HCT116 (cell line): ENCODE measurements at regions not wholly inside any gene's neighbourhood (a gene's known extent, or its start where the extent isn't known, plus 50 kb on each side); places are given as distances from the start of the nearest gene placed in this dataset.

Experiments
- ATAC-seq: fragments of 200-7000 bp; cut with Tn5 transposase; 2 replicates; pipeline ENCODE4 v1.9.1; 2020; ENCODE audit warnings: mild to moderate bottlenecking, moderate library complexity
- BruUV-seq: library from RNA; stranded (reverse); fragments of 400-500 nt; replicated peaks from 2 replicates; lab custom pipeline; 2021; lab: Mats Ljungman, UMichigan
- CTCF ChIA-PET: fragments of 300-600 bp; sonication (Branson Sonifier 250); formaldehyde crosslinking; loops from one replicate; lab custom pipeline; 2021; ENCODE audit warnings: antibody characterized with exemption; lab: Charles Lee
- POLR2A ChIA-PET: fragments of 300-600, 350-600 bp; sonication (Branson Sonifier 250); formaldehyde crosslinking; loops from one replicate; lab custom pipeline; 2021; ENCODE audit warnings: antibody characterized with exemption; lab: Charles Lee
- RAD21 ChIA-PET, 2 experiments: fragments of 300-600 bp; sonication (Branson Sonifier 250); formaldehyde crosslinking; loops; one replicate each; lab custom pipeline; 2023; ENCODE audit warnings: low total read pairs in 2 of 2; ENCODE audit not compliant: uncharacterized antibody in 2 of 2, unreplicated experiment in 2 of 2, low non-redundant PET in 1 of 2; lab: Charles Lee
- DNase-seq: peaks from one replicate; pipeline ENCODE4 v3.0.0-alpha.2; 2010; ENCODE audit warnings: low read depth, low spot score
- H2AFZ ChIP-seq: fragments of 200-600 bp; shearing (Covaris generic), sonication (generic); 2 replicates; pipeline ENCODE4 v1.6.1; 2017; ENCODE audit warnings: low read depth, mixed run types, mixed read lengths, antibody characterized with exemption, low read length; ENCODE audit not compliant: poor library complexity, severe bottlenecking
- H3K27ac ChIP-seq: 2 replicates; pipeline ENCODE4 v1.5.1; 2012; ENCODE audit warnings: low read depth, low read length
- H3K27me3 ChIP-seq: fragments of 200-600 bp; sonication (generic); 2 replicates; pipeline ENCODE4 v1.6.1; 2016; ENCODE audit warnings: mixed run types, low read length, mixed read lengths; ENCODE audit not compliant: insufficient read depth
- H3K36me3 ChIP-seq, 2 experiments: fragments of 200-500 bp in 1 of 2; fragments of 200-600 bp in 1 of 2; sonication (Bioruptor generic) in 1 of 2; sonication (generic) in 1 of 2; 2 replicates each; pipeline versions ENCODE4 v1.5.1 to v1.6.1; 2014 to 2016; ENCODE audit warnings: low read length in 2 of 2, inconsistent platforms in 1 of 2, mixed read lengths in 1 of 2, mixed run types in 1 of 2; ENCODE audit not compliant: insufficient read depth in 2 of 2, control insufficient read depth in 1 of 2
- H3K4me1 ChIP-seq, 2 experiments: fragments of 200-600 bp in 1 of 2; sonication (generic) in 1 of 2; 2 replicates each; pipeline versions ENCODE4 v1.5.1 to v1.6.1; 2012 to 2017; ENCODE audit warnings: low read length in 2 of 2, inconsistent platforms in 1 of 2, mild to moderate bottlenecking in 1 of 2, mixed read lengths in 1 of 2, mixed run types in 1 of 2, moderate library complexity in 1 of 2; ENCODE audit not compliant: insufficient read depth in 2 of 2, control insufficient read depth in 1 of 2
- H3K4me2 ChIP-seq: fragments of 200-600 bp; sonication (generic); 2 replicates; pipeline ENCODE4 v1.6.1; 2017; ENCODE audit warnings: mixed run types, low read length, mixed read lengths
- H3K4me3 ChIP-seq, 2 experiments: fragments of 200-600 bp in 1 of 2; sonication (generic) in 1 of 2; replicated peaks in 1 of 2; 2 replicates each; pipeline ENCODE4 v1.5.1; 2011 to 2016; ENCODE audit warnings: low read length in 2 of 2, control low read depth in 1 of 2, low read depth in 1 of 2, mild to moderate bottlenecking in 1 of 2, mixed read lengths in 1 of 2, mixed run types in 1 of 2
- H3K79me2 ChIP-seq: fragments of 200-600 bp; sonication (generic); 2 replicates; pipeline ENCODE4 v1.6.1; 2017; ENCODE audit warnings: mild to moderate bottlenecking, mixed run types, low read length, moderate library complexity, mixed read lengths; ENCODE audit not compliant: insufficient read depth
- H3K9ac ChIP-seq: fragments of 200-600 bp; sonication (generic); 2 replicates; pipeline ENCODE4 v1.6.1; 2016; ENCODE audit warnings: low read length, mixed read lengths
- H3K9me2 ChIP-seq: fragments of 200-600 bp; sonication (generic), shearing (Covaris generic); 2 replicates; pipeline ENCODE4 v1.6.1; 2017; ENCODE audit warnings: mixed run types, mild to moderate bottlenecking, moderate library complexity; ENCODE audit not compliant: insufficient read depth
- H3K9me3 ChIP-seq, 2 experiments: fragments of 200-500 bp in 1 of 2; fragments of 200-600 bp in 1 of 2; sonication (Bioruptor generic) in 1 of 2; sonication (generic) in 1 of 2; 2 replicates each; pipeline ENCODE4 v1.6.1; 2014 to 2017; ENCODE audit warnings: low read length in 2 of 2, mixed read lengths in 2 of 2, inconsistent platforms in 1 of 2, low read depth in 1 of 2, mild to moderate bottlenecking in 1 of 2, mixed run types in 1 of 2, moderate library complexity in 1 of 2; ENCODE audit not compliant: control insufficient read depth in 1 of 2, insufficient read depth in 1 of 2
- H4K20me1 ChIP-seq: fragments of 200-600 bp; sonication (generic), shearing (Covaris generic); 2 replicates; pipeline ENCODE4 v1.6.1; 2017; ENCODE audit warnings: mixed run types, mild to moderate bottlenecking, moderate library complexity; ENCODE audit not compliant: insufficient read depth
- CEBPB ChIP-seq: IDR thresholded peaks from 2 replicates; pipeline ENCODE4 v1.6.1; 2012; ENCODE audit warnings: low read depth
- EGR1 ChIP-seq: IDR thresholded peaks from 2 replicates; pipeline ENCODE4 v1.6.1; 2012; ENCODE audit warnings: low read depth
- ELF1 ChIP-seq: IDR thresholded peaks from 2 replicates; pipeline ENCODE4 v1.6.1; 2012; ENCODE audit warnings: low read depth, borderline replicate concordance
- EZH2 ChIP-seq: fragments of 200-600 bp; sonication (generic); IDR thresholded peaks from 2 replicates; pipeline ENCODE4 v1.6.1; 2017; ENCODE audit warnings: antibody characterized with exemption, mixed run types
- EZH2phosphoT487 ChIP-seq: fragments of 200-600 bp; IDR thresholded peaks from 2 replicates; pipeline ENCODE4 v1.6.1; 2018; ENCODE audit warnings: antibody characterized with exemption, borderline replicate concordance
- JUND ChIP-seq: IDR thresholded peaks from 2 replicates; pipeline ENCODE4 v1.6.1; 2012
- POLR2A ChIP-seq: IDR thresholded peaks from 2 replicates; pipeline ENCODE4 v1.7.0; 2011; ENCODE audit warnings: borderline replicate concordance; ENCODE audit not compliant: insufficient read depth, insufficient read length; ENCODE audit errors: extremely low read depth
- POLR2AphosphoS5 ChIP-seq: IDR thresholded peaks from 2 replicates; pipeline ENCODE4 v1.6.1; 2011; ENCODE audit warnings: mild to moderate bottlenecking, low read depth, low read length, moderate library complexity
- RAD21 ChIP-seq: IDR thresholded peaks from 2 replicates; pipeline ENCODE4 v1.6.1; 2012; ENCODE audit warnings: low read depth, mild to moderate bottlenecking
- SIN3A ChIP-seq: IDR thresholded peaks from 2 replicates; pipeline ENCODE4 v1.6.1; 2012; ENCODE audit warnings: low read depth
- SRF ChIP-seq: IDR thresholded peaks from 2 replicates; pipeline ENCODE4 v1.6.1; 2012; ENCODE audit warnings: low read depth
- YY1 ChIP-seq: IDR thresholded peaks from 2 replicates; pipeline ENCODE4 v1.6.1; 2011; ENCODE audit warnings: low read length, low read depth, moderate library complexity, mild to moderate bottlenecking; ENCODE audit not compliant: insufficient replicate concordance; ENCODE audit errors: extremely low read depth
- ZFX ChIP-seq: fragments of 450-650 bp; IDR thresholded peaks from 2 replicates; pipeline ENCODE4 v1.6.1; 2017
- ZNF274 ChIP-seq: fragments of 200-500 bp; sonication (Bioruptor generic); IDR thresholded peaks from 2 replicates; pipeline ENCODE4 v1.6.1; 2014; ENCODE audit warnings: mild to moderate bottlenecking, low read depth, low read length, inconsistent platforms
- intact Hi-C: fragments of 100-400 bp; cut with micrococcal nuclease; formaldehyde crosslinking; loops from 2 replicates; pipeline ENCODE4 v1.10.0; 2022
- TF ChIP-seq, protein P1 (sequence below): IDR thresholded peaks from 2 replicates; pipeline ENCODE4 v1.6.1; 2012
- TF ChIP-seq, protein P2 (sequence below): IDR thresholded peaks from 2 replicates; pipeline ENCODE4 v1.6.1; 2012; ENCODE audit warnings: low read depth
- TF ChIP-seq, protein P3 (sequence below): IDR thresholded peaks from 2 replicates; pipeline ENCODE4 v1.6.1; 2012

DNA sequence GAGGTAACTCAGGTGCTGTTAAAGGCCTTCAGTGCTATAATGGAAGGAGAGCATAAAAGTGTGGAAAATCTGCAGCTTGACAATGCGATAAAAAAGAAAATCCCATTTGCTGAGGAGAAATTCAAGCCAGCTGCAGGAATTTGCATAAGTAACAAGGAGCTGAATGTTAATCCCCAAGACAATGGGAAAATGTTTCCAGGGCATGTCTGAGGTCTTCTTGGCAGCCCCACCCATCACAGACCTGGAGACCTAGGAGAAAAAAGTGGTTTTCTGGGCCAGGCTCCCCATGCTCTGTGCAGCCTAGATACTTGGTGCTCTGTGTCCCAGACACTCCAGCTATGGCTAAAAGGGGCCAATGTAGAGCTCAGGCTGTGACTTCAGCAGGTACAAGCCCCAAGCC, 1159.6 kb downstream of the CDH18 start:
- ATAC-seq (no peak), DNase-seq (no peak)
- Histone ChIP-seq H3K79me2 (no peaks in the 10 kb centered on the region), H2AFZ (no peak overlapping the region), H3K4me2 (no peak overlapping the region), H3K9ac (no peak overlapping the region), H3K36me3 (no peaks in the 10 kb centered on the region), H3K27me3 (no peaks in the 10 kb centered on the region), H3K4me1 (no peaks in the 10 kb centered on the region), H3K27ac (no peak overlapping the region), H3K9me2 (no peaks in the 10 kb centered on the region), H3K9me3 (peaks cover 10% of the 10 kb centered on the region in 2 experiments; a peak in 2 of 4 replicates), H4K20me1 (no peaks in the 10 kb centered on the region), H3K4me3 (no peak overlapping the region)
- ChIA-PET RAD21 (no interaction called here), POLR2A (no interaction called here), CTCF (no interaction called here)
- TF ChIP-seq RAD21: no peak
- TF ChIP-seq CEBPB: no peak
- TF ChIP-seq ELF1: no peak
- no peak for TF ChIP-seq ZNF274
- no peak for TF ChIP-seq POLR2A
- no peak for TF ChIP-seq JUND
- no TSS peak for BruUV-seq
- intact Hi-C loops: no loop called here

DNA sequence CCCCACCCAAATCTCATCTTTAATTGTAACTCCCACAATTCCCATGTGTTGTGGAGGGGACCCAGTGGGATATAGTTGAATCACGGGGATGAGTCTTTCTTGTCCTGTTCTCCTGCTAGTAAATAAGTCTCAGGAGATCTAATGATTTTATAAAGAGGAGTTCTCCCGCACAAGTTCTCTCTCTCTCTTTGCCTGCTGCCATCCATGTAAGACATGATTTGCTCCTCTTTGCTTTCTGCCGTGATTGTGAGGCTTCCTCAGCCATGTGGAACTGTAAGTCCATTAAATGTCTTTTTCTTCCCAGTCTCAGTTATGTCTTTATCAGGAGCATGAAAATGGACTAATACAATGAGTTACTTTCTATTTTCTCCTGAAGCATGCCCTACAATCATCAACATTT, 1158.5 kb downstream of the CDH18 start:
- H2AFZ ChIP-seq: no peak overlapping the region
- POLR2A ChIA-PET: no interaction called here
- no peaks in the 10 kb centered on the region for H3K27me3 ChIP-seq
- H3K9me3 ChIP-seq: peaks cover 6 to 11% of the 10 kb centered on the region in 2 experiments; a peak in 2 of 4 replicates
- RAD21 ChIA-PET: no interaction called here
- H3K9me2 ChIP-seq: no peaks in the 10 kb centered on the region
- no peak overlapping the region for H3K27ac ChIP-seq
- CTCF ChIA-PET: no interaction called here
- no peak overlapping the region for H3K4me3 ChIP-seq
- ATAC-seq (no peak), DNase-seq (no peak)
- H3K4me2 ChIP-seq: no peak overlapping the region
- BruUV-seq: no TSS peak
- H4K20me1 ChIP-seq: no peaks in the 10 kb centered on the region
- H3K36me3 ChIP-seq: no peaks in the 10 kb centered on the region
- no peak overlapping the region for H3K9ac ChIP-seq
- intact Hi-C loops: no loop called here
- H3K79me2 ChIP-seq: no peaks in the 10 kb centered on the region
- H3K4me1 ChIP-seq: no peaks in the 10 kb centered on the region
- TF ChIP-seq SRF (no peak), POLR2AphosphoS5 (no peak), JUND (no peak), EZH2phosphoT487 (no peak), RAD21 (no peak), EGR1 (no peak), EZH2 (no peak), YY1 (no peak), ZFX (no peak), POLR2A (no peak), SIN3A (no peak)
- TF ChIP-seq, protein P1, sequence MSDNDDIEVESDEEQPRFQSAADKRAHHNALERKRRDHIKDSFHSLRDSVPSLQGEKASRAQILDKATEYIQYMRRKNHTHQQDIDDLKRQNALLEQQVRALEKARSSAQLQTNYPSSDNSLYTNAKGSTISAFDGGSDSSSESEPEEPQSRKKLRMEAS: no peak
- TF ChIP-seq, protein P2, sequence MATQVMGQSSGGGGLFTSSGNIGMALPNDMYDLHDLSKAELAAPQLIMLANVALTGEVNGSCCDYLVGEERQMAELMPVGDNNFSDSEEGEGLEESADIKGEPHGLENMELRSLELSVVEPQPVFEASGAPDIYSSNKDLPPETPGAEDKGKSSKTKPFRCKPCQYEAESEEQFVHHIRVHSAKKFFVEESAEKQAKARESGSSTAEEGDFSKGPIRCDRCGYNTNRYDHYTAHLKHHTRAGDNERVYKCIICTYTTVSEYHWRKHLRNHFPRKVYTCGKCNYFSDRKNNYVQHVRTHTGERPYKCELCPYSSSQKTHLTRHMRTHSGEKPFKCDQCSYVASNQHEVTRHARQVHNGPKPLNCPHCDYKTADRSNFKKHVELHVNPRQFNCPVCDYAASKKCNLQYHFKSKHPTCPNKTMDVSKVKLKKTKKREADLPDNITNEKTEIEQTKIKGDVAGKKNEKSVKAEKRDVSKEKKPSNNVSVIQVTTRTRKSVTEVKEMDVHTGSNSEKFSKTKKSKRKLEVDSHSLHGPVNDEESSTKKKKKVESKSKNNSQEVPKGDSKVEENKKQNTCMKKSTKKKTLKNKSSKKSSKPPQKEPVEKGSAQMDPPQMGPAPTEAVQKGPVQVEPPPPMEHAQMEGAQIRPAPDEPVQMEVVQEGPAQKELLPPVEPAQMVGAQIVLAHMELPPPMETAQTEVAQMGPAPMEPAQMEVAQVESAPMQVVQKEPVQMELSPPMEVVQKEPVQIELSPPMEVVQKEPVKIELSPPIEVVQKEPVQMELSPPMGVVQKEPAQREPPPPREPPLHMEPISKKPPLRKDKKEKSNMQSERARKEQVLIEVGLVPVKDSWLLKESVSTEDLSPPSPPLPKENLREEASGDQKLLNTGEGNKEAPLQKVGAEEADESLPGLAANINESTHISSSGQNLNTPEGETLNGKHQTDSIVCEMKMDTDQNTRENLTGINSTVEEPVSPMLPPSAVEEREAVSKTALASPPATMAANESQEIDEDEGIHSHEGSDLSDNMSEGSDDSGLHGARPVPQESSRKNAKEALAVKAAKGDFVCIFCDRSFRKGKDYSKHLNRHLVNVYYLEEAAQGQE: no peak
- TF ChIP-seq, protein P3, sequence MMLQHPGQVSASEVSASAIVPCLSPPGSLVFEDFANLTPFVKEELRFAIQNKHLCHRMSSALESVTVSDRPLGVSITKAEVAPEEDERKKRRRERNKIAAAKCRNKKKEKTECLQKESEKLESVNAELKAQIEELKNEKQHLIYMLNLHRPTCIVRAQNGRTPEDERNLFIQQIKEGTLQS: no peak
